ENCODE measurements at regions not wholly inside any gene's neighbourhood (a gene's known extent, or its start where the extent isn't known, plus 50 kb on each side); places are given as distances from the start of the nearest gene placed in this dataset.

- DNase-seq (ENCODE audit: low read depth), result no peak
- TF ChIP-seq, protein P1, sequence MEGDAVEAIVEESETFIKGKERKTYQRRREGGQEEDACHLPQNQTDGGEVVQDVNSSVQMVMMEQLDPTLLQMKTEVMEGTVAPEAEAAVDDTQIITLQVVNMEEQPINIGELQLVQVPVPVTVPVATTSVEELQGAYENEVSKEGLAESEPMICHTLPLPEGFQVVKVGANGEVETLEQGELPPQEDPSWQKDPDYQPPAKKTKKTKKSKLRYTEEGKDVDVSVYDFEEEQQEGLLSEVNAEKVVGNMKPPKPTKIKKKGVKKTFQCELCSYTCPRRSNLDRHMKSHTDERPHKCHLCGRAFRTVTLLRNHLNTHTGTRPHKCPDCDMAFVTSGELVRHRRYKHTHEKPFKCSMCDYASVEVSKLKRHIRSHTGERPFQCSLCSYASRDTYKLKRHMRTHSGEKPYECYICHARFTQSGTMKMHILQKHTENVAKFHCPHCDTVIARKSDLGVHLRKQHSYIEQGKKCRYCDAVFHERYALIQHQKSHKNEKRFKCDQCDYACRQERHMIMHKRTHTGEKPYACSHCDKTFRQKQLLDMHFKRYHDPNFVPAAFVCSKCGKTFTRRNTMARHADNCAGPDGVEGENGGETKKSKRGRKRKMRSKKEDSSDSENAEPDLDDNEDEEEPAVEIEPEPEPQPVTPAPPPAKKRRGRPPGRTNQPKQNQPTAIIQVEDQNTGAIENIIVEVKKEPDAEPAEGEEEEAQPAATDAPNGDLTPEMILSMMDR (IDR thresholded peaks at IDR 0.05; ENCODE audit: low read depth, low read length, missing control alignments), result no peak
- no peak overlapping the region for H3K4me3 ChIP-seq (ENCODE audit: low read depth, low read length)
Observed at GRCh38 chr15:79192462-79193036, 90.0 kb upstream of the ANKRD34C start.

- TF ChIP-seq, protein P1 (IDR thresholded peaks at IDR 0.05; ENCODE audit: low read depth, low read length, missing control alignments), result no peak
- H3K4me3 ChIP-seq (ENCODE audit: low read depth, low read length), result no peak overlapping the region
- no peak for DNase-seq (ENCODE audit: low read depth)
Observed at GRCh38 chr15:79190093-79190492, 92.4 kb upstream of the ANKRD34C start.

GRCh38 chr15:79186616-79187015 is 95.9 kb upstream of the ANKRD34C start:
- no peak overlapping the region for H3K4me3 ChIP-seq (ENCODE audit: low read depth, low read length)
- DNase-seq (ENCODE audit: low read depth), result no peak
- TF ChIP-seq, protein P1 (IDR thresholded peaks at IDR 0.05; ENCODE audit: low read depth, low read length, missing control alignments), result no peak

GRCh38 chr15:79185199-79185598 is 94.6 kb upstream of the RASGRF1 start:
- TF ChIP-seq, protein P1 (IDR thresholded peaks at IDR 0.05; ENCODE audit: low read depth, low read length, missing control alignments), result peak; percentile 59
- no peak for DNase-seq (ENCODE audit: low read depth)

GRCh38 chr15:79184465-79184892 is 93.9 kb upstream of the RASGRF1 start:
- no peak overlapping the region for H3K4me3 ChIP-seq (ENCODE audit: low read depth, low read length)
- TF ChIP-seq, protein P1 (IDR thresholded peaks at IDR 0.05; ENCODE audit: low read depth, low read length, missing control alignments), result peak; percentile 94
- peak; percentile 18 for DNase-seq (ENCODE audit: low read depth)

More at GRCh38 chr15:79185199-79185598, 94.6 kb upstream of the RASGRF1 start:
- H3K4me3 ChIP-seq (ENCODE audit: low read depth, low read length), result no peak overlapping the region

DNA sequence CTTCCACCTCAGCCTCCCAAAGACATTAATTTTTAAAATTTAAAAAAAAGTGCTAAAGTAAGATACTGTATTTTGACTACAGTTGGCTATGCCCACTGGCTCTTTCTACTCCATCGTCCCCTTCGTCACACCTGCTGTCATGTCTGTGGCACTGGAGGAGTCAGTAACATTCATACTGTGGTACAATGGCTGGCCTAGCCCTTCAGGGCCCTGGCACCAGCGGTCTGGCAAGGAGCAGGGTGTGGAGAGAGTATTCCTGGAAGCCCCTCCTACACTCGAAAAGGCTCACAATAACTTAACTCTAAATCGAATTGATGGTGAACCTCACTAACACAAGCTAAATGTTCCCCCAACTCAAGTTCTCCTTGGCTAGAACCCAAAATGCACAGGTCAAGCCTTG is 89.7 kb upstream of the RASGRF1 start:
- DNase-seq (ENCODE audit: low read depth), result no peak
- TF ChIP-seq, protein P1 (IDR thresholded peaks at IDR 0.05; ENCODE audit: low read depth, low read length, missing control alignments), result no peak

DNA sequence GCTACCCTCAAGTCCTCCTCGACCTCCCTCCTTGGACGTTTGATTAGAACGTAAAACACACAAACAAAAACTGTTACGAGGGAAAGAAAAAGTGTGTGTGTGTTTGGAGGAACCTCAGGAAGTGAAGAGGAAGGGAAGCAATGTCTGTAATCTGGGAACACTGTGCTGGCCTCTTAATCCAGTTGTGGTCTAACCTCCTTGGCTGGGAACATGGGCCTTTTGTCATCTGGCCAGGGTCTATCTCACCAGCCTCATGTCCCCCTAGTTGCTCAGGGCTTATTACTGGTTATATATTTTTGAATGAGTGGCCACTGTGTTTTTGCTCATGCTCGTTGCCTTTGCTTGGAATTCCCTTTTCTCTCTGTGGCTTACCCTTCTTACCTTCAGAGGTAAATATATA is 89.0 kb upstream of the RASGRF1 start:
- TF ChIP-seq, protein P1 (IDR thresholded peaks at IDR 0.05; ENCODE audit: low read depth, low read length, missing control alignments), result no peak
- no peak overlapping the region for H3K4me3 ChIP-seq (ENCODE audit: low read depth, low read length)

More for the DNA sequence above, 89.7 kb upstream of the RASGRF1 start:
- no peak overlapping the region for H3K4me3 ChIP-seq (ENCODE audit: low read depth, low read length)

More for the DNA sequence above, 89.0 kb upstream of the RASGRF1 start:
- DNase-seq (ENCODE audit: low read depth), result no peak

Measured in GM12864 (cell line).